Hepatocyte (in vitro differentiated cells): ENCODE measurements at regions not wholly inside any gene's neighbourhood (a gene's known extent, or its start where the extent isn't known, plus 50 kb on each side); places are given as distances from the start of the nearest gene placed in this dataset.

Experiments used
- DNase-seq: peaks from one replicate; pipeline ENCODE4 v3.0.0-alpha.2; 2016; ENCODE audit warnings: low spot score
- H2AFZ ChIP-seq: fragments of 200-600 bp; sonication (generic); 2 replicates; pipeline ENCODE4 v1.6.0; 2016; ENCODE audit warnings: antibody characterized with exemption, mild to moderate bottlenecking
- H3K27ac ChIP-seq: fragments of 200-600 bp; sonication (generic); 2 replicates; pipeline ENCODE4 v1.5.1; 2016; ENCODE audit warnings: mild to moderate bottlenecking
- H3K27me3 ChIP-seq: fragments of 200-600 bp; sonication (generic); 2 replicates; pipeline ENCODE4 v1.6.1; 2016
- H3K36me3 ChIP-seq: fragments of 200-600 bp; sonication (generic); replicated peaks from 2 replicates; pipeline ENCODE4 v1.5.1; 2016; ENCODE audit warnings: low read depth; ENCODE audit not compliant: insufficient read depth
- H3K4me1 ChIP-seq: fragments of 200-600 bp; sonication (generic); 2 replicates; pipeline ENCODE4 v1.5.1; 2016; ENCODE audit warnings: mild to moderate bottlenecking, moderate library complexity; ENCODE audit not compliant: insufficient read depth
- H3K4me2 ChIP-seq: fragments of 200-600 bp; sonication (generic); 2 replicates; pipeline ENCODE4 v1.6.0; 2016
- H3K4me3 ChIP-seq: fragments of 200-600 bp; sonication (generic); 2 replicates; pipeline ENCODE4 v1.5.1; 2016; ENCODE audit warnings: mild to moderate bottlenecking
- H3K79me2 ChIP-seq: fragments of 200-600 bp; sonication (generic); 2 replicates; pipeline ENCODE4 v1.6.0; 2017; ENCODE audit warnings: mild to moderate bottlenecking
- H3K9me2 ChIP-seq: fragments of 200-600 bp; sonication (generic); replicated peaks from 2 replicates; pipeline ENCODE4 v1.6.0; 2017; ENCODE audit warnings: mild to moderate bottlenecking; ENCODE audit not compliant: insufficient read depth
- H3K9me3 ChIP-seq: fragments of 200-600 bp; sonication (generic); 2 replicates; pipeline ENCODE4 v1.5.1; 2016; ENCODE audit warnings: low read depth, mild to moderate bottlenecking
- H4K20me1 ChIP-seq: fragments of 200-600 bp; sonication (generic); 2 replicates; pipeline ENCODE4 v1.6.0; 2016; ENCODE audit warnings: mild to moderate bottlenecking; ENCODE audit not compliant: insufficient read depth, poor library complexity, severe bottlenecking
- EZH2 ChIP-seq: fragments of 200-600 bp; sonication (generic); IDR thresholded peaks from 2 replicates; pipeline ENCODE4 v1.6.1; 2016; ENCODE audit warnings: antibody characterized with exemption, mild to moderate bottlenecking, borderline replicate concordance
- EZH2phosphoT487 ChIP-seq: fragments of 200-600 bp; sonication (generic); IDR thresholded peaks from one replicate; pipeline ENCODE4 v1.6.1; 2018; ENCODE audit warnings: antibody characterized with exemption, mild to moderate bottlenecking, low read depth, moderate library complexity; ENCODE audit not compliant: unreplicated experiment, severe bottlenecking
- WGBS: methylation state at CpG from one replicate; pipeline ENCODE4 v1.1.6; 2016; ENCODE audit warnings: low lambda C conversion rate; ENCODE audit errors: missing lambda C conversion rate; 5-methylcytosine and 5-hydroxymethylcytosine counted together
- TF ChIP-seq, protein P1 (sequence below): fragments of 200-600 bp; sonication (generic); IDR thresholded peaks from 2 replicates; pipeline ENCODE4 v1.5.1; 2016; ENCODE audit warnings: antibody characterized with exemption, mild to moderate bottlenecking; ENCODE audit not compliant: poor library complexity

DNA sequence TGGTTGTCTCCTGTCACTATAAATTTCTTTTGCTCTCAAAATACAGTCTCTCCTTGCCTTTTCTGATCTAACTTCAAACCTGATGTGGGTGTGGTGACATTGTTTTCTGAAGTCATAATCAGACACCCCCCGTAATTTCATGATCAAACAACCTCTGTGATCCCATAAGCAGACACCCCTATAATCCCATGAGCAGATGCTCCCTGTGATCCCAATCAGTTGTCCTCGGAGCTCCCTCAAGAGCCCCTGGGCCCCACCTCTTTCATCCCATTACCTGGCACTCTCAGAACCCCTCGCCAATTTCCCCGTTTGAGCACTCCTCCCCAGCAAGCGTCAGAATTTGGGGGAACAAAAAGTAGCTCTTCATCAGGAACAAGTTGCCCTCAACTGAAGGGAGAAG is 246.3 kb upstream of the FZD8 start:
- WGBS = 95% methylated on average over 5 of the region's 5 CpGs
- TF ChIP-seq, protein P1, sequence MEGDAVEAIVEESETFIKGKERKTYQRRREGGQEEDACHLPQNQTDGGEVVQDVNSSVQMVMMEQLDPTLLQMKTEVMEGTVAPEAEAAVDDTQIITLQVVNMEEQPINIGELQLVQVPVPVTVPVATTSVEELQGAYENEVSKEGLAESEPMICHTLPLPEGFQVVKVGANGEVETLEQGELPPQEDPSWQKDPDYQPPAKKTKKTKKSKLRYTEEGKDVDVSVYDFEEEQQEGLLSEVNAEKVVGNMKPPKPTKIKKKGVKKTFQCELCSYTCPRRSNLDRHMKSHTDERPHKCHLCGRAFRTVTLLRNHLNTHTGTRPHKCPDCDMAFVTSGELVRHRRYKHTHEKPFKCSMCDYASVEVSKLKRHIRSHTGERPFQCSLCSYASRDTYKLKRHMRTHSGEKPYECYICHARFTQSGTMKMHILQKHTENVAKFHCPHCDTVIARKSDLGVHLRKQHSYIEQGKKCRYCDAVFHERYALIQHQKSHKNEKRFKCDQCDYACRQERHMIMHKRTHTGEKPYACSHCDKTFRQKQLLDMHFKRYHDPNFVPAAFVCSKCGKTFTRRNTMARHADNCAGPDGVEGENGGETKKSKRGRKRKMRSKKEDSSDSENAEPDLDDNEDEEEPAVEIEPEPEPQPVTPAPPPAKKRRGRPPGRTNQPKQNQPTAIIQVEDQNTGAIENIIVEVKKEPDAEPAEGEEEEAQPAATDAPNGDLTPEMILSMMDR = no peak
- no peak for TF ChIP-seq EZH2phosphoT487
- no peak for TF ChIP-seq EZH2
- Histone ChIP-seq H4K20me1 (no peaks in the 10 kb centered on the region), H3K4me3 (no peak overlapping the region), H3K4me1 (peaks cover 42% of the 10 kb centered on the region), H3K9me2 (no peaks in the 10 kb centered on the region), H3K79me2 (no peaks in the 10 kb centered on the region), H3K36me3 (no peaks in the 10 kb centered on the region), H2AFZ (no peak overlapping the region), H3K4me2 (no peak overlapping the region), H3K27me3 (peaks cover 7% of the 10 kb centered on the region), H3K9me3 (no peaks in the 10 kb centered on the region), H3K27ac (no peak overlapping the region)
- no peak for DNase-seq

DNA sequence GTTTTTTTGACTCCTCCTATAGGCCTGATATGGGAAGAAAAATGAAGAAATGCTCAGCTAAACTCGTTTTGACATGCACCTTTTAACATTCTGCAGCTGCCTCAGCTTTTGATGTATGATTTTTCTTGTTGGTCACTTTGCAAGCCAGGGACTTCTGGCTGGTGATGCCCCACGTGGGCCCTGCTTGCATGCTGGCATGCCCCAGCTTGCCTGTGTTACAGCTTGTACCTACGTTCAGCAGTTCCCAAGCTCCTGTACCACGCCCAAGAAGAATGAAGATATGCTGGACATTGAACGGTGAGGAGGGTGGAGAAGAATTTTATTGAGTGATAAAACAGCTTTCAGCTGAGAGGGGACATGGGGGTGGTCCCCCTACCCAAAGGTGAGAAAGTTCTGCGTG is 245.6 kb upstream of the FZD8 start:
- Histone ChIP-seq H3K36me3 (no peaks in the 10 kb centered on the region), H3K79me2 (no peaks in the 10 kb centered on the region), H3K27ac (no peak overlapping the region), H3K4me1 (peaks cover 42% of the 10 kb centered on the region), H3K27me3 (peaks cover 7% of the 10 kb centered on the region), H3K9me2 (no peaks in the 10 kb centered on the region), H4K20me1 (no peaks in the 10 kb centered on the region), H3K4me3 (no peak overlapping the region), H2AFZ (no peak overlapping the region), H3K9me3 (no peaks in the 10 kb centered on the region), H3K4me2 (no peak overlapping the region)
- TF ChIP-seq EZH2 (no peak), EZH2phosphoT487 (no peak)
- TF ChIP-seq, protein P1 = no peak
- WGBS = 66% methylated on average over 6 of the region's 6 CpGs
- no peak for DNase-seq

DNA sequence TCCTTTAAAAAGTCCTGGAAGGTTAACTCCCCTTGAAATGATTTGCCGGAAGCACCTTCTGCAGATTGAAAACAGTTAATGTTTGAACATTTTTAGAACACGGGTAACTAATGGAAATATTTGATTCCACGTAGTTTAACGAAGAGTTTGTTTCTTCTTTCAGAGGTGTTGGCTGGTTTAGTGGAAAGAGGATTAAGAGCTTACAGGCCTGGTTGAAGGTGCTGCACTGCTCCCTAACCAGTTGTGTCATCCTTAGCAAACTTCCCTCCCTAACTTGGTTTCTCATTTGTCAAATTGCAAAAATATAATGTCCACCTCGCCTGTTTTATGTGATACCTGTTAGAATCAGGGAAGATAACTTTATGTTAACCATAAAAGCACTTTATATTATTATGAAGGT is 243.0 kb upstream of the FZD8 start:
- 28% methylated on average over 5 of the region's 5 CpGs for WGBS
- Histone ChIP-seq H3K79me2 (no peaks in the 10 kb centered on the region), H3K27me3 (peaks cover 7% of the 10 kb centered on the region), H3K36me3 (no peaks in the 10 kb centered on the region), H3K27ac (peak overlapping the region; percentile 11), H2AFZ (no peak overlapping the region), H3K9me2 (no peaks in the 10 kb centered on the region), H3K4me3 (no peak overlapping the region), H4K20me1 (no peaks in the 10 kb centered on the region), H3K4me2 (peak overlapping the region; percentile 35), H3K4me1 (peaks cover 24% of the 10 kb centered on the region), H3K9me3 (no peaks in the 10 kb centered on the region)
- DNase-seq = no peak
- no peak for TF ChIP-seq EZH2
- no peak for TF ChIP-seq EZH2phosphoT487
- TF ChIP-seq, protein P1 = no peak

DNA sequence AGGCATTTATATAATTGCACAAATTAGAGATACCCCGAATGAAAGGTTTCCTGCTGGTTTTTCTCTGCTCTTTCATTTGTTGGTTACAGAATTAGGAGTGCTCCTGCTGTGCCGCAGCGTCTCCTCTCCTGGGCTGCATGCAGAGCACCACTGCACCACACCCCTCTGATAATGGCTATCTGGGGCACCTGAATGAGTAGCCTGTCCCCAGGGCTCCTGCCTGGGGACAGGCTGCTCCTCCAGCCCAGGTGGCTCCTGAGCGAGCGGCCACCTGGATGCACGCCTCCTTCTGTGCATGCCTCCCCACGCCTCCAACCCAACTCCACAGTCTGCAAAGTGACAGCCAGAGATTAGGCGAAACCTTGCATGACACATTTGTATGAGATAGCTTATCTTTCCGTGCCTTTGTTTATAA is 242.6 kb upstream of the FZD8 start:
- 26% methylated on average over 9 of the region's 9 CpGs for WGBS
- TF ChIP-seq, protein P1 = no peak
- TF ChIP-seq EZH2 (no peak), EZH2phosphoT487 (no peak)
- peak; percentile 62 for DNase-seq
- peaks cover 7% of the 10 kb centered on the region for H3K27me3 ChIP-seq
- H3K9me2 ChIP-seq = no peaks in the 10 kb centered on the region
- H3K4me1 ChIP-seq = peaks cover 19% of the 10 kb centered on the region
- no peaks in the 10 kb centered on the region for H3K79me2 ChIP-seq
- H4K20me1 ChIP-seq = no peaks in the 10 kb centered on the region
- H3K9me3 ChIP-seq = no peaks in the 10 kb centered on the region
- H2AFZ ChIP-seq = no peak overlapping the region
- peak overlapping the region; percentile 35 for H3K4me2 ChIP-seq
- no peaks in the 10 kb centered on the region for H3K36me3 ChIP-seq
- no peak overlapping the region for H3K4me3 ChIP-seq
- no peak overlapping the region for H3K27ac ChIP-seq
